ELR (cell line): ENCODE measurements at regions not wholly inside any gene's neighbourhood (a gene's known extent, or its start where the extent isn't known, plus 50 kb on each side); places are given as distances from the start of the nearest gene placed in this dataset.
A peak's percentile ranks its signal among the peaks of the same experiment; 100 is the strongest.

Experiments
- DNase-seq: peaks from one replicate; pipeline ENCODE4 v3.0.0-alpha.2; 2015; ENCODE audit warnings: low read depth

GRCh38 chr11:114758627-114759026 lies 80.3 kb downstream of the NXPE2 start:
- DNase-seq = no peak

DNA sequence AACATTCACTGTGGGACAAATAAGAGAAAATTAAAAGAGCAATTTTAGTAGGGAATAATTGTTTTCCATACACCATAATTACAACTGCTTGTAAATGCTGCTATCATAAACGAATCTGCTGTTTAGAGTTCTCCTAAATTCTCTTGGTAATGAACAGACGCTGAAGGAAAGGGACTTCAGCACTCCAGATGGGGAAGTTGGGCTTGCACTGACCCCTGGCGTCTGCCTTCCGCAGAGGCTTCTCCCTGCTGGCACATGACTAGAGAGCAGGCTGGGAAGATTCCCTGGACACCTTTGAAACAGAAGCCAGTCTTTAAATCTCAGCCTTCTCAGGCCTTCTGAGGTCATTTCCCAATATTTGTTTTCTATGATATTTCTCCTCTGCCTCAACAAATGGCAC lies 84.1 kb downstream of the NXPE2 start:
- DNase-seq = peak; percentile 33

DNA sequence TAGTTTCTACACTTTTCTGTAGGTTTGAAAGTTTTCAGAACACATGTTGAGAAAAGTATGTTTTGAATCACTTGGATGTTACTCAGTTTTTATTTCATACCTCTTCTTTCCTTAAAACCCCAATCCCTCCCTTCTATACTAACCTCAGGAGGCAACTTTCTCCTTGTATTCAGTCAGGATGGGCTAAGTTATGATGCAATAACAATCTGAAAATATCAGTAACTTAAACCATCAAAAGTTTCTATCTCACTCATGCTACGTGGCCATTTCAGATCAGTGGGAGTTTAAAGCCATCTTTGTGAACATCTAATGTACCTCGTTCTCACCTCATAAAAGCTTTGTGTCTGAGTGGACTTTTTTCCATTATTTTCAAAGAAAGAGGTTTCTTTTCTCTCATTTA lies 86.2 kb downstream of the NXPE2 start:
- no peak for DNase-seq

DNA sequence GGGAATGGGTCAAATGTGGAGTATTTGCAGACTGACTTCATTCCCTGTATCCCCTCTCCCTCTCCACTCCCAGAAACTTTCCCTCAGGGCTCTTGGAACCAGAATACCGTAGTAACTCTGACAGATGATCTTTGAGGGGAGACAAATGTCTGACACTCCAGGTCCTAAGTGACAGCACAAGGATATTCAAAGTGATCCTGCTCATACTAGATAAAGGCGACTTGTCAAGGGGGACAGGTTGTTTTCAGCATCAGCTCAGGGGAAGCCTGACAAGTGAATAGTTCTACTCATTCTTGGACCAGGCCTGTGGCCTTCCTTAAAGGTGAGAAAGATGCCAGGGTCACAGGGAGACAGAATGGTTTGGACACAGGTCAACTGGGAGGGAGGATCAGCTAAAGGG lies 92.8 kb downstream of the NXPE2 start:
- DNase-seq = no peak

- DNase-seq = no peak
Observed at GRCh38 chr11:114773541-114774338, 95.4 kb downstream of the NXPE2 start.

DNA sequence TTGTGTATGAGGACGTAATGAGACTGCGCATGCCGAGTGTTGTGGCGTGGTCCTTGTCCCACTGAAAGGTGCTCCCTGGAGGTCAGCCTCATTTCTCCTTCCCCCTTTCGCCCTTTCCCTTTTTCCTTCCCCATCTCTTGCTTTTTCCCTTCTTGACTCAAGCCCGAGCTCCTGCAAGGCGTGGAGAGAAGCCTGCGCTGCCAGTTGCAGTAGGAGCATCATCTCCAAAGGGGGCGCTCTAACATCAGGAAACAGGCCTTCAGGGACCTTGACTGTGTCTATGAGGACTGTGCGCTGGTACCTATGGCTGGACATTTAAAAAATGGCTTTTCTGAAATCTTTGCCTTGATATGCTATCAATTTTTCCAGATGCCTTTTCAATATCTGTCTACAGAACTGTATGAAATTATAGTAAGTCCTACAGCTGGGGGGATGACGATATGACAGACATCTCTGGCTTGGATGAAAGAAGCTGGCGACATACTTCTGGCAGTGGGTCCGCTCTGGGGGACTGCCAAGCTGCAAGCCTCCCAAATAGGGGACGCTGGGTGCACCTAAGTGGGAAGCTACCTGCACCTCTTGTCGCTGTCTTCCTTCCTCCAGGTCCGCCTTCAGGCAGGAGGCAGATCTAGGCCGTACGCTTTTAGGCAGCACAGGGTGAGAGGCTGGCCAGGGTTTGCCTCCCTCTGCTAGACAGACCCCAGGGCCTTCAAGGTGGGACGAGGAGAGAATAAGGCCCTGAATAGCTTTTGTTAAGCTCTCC lies 96.5 kb downstream of the NXPE2 start:
- peak; percentile 19 for DNase-seq

GRCh38 chr11:114775875-114776621 lies 97.7 kb downstream of the NXPE2 start:
- no peak for DNase-seq

DNA sequence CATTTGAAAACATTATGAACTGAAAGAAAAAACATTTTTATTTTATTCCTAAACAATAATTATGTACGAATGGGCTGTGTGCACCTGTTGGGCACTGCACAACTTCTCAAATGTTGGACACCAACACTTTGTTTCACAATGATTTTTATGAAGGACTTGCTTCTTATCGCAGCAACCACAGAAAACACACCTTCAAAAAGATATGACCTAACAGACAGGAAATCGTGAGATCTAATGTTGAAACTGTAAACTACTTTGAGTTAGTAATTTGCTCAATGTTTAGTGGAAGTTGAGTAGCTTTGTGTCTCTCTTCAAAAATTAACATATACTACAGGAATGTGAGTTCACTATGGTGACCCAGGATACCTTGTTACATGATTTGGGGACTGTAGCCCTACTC lies 98.6 kb downstream of the NXPE2 start:
- no peak for DNase-seq

DNA sequence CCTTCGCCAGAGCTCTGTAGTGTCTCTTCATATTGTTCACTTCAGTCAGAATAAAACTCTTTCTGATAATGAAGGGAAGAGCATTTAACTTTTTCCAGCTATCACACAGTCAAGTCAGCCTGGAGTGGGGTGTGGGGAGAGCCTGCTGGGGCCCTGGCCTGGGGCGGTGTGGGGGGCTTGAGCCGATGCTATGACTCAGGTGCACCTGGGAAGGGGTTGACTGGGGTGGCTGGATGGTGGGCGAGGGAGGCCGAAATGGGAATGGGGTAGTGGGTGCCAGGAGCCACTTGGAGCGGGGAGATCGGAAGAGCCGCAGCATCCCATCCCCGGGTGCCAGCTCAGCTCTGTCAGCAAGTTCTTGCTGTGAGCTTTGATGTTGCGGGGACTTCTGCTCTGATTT lies 100.9 kb downstream of the NXPE2 start:
- DNase-seq = no peak

DNA sequence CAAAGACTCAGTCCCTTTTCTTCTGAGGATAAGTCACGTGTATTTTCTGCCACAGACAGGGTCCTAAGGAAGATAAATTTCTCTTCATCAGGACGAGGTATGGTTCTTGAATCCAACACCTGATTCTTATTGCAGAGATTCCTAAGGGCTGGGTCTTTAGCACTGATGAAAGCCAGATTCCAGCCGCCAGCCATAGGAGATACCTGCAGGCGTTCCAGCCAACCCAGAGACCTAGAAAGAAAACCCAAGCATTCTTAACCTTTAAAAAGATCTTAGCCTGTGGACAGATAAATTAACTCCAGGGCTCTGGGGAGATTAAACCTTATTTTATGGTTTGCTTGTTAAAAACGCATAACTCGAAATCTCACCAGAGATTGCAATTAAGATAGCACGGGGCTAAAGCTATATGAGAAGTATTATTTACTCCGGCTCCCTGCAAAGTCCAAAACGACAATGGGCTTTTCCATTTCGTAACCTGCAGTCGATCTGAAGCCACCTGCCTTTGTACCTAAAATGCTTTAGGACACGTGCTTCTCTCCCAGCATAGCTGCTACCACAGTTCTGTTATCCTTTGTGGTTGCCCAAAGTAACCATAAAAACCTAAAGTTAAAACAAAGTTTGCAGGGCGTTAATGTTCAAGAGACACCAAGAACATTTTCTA lies 104.5 kb downstream of the NXPE2 start:
- no peak for DNase-seq

GRCh38 chr11:114783805-114784204 lies 105.5 kb downstream of the NXPE2 start:
- no peak for DNase-seq

DNA sequence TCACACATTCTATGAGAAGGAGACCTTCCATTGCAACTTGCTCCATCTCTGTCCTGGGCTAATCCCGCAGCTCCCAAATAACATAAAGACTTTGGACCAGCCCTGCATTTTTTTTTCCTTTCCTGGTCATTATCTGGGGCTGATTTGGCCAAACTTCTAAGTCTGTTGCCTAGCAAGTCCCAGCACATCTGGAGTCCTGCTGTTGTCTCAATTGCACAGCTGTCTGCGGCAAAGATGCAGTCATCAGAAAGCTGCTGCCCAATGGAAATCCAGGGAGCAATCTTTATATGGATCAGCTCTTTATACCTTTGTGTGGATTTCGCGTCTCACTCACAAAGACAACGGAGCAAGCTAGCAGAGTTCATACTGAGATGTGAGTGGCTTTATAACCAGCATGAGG lies 105.9 kb downstream of the NXPE2 start:
- DNase-seq = no peak

- no peak for DNase-seq
Observed at GRCh38 chr11:114784891-114785290, 106.6 kb downstream of the NXPE2 start.

- DNase-seq = no peak
Observed at GRCh38 chr11:114785820-114786219, 107.5 kb downstream of the NXPE2 start.

DNA sequence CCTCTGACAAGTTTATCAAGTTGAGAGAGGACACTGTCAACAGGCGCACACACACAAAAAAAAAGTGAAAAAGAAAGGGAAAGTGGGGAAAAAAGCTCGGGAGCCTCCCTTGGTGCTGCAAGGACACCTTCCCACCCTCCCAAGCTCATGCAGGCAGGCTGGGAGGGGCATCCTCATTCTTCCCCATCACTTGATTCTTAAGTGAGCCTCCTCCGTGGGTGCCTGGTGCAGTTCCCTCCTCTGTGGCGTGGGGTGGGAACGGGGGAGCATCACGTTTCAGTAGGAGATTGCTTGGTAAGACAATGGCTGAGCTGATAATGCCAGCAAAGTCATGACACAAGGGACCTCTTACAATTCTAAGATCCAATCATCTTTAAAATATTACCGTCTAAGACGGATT lies 108.8 kb downstream of the NXPE2 start:
- DNase-seq = no peak

GRCh38 chr11:114790910-114791309 lies 112.6 kb downstream of the NXPE2 start:
- no peak for DNase-seq

- no peak for DNase-seq
Observed at GRCh38 chr11:114794048-114794684, 115.8 kb downstream of the NXPE2 start.

DNA sequence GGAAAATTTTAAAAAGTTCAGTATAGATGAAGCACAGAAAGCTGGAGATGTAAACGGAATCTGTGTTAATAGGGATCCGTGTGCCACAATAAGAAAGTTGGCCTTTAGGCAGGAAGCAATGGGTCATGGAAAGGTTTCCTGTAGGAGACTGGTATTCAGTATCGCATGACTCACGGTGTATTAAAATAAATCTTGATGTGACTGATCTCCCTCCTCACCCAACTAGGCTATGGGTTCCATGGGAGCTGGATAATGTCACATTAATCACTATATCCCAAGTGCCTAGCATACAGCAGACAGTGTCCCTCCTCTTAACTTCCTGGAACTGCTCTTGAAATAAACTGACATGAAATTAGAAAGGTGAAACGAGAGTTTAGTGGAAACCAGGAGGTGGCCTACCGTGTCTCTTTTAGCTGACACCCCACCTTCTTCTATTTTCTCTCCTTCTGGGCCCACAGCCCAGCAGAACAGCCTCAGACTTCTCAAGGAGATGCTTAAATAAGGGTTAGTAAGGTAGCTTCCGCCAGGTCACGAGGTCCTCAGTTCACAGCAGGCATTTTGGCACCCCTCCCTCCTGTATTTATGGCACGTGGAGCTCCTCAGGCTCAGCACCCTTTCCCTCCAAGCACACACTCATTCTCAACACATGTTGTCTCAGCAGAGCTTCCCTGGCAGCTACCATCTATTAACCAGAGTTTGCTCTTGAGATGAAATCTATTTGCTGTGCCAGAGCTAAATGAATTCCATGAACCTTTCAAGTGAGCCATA lies 118.8 kb downstream of the NXPE2 start:
- no peak for DNase-seq

DNA sequence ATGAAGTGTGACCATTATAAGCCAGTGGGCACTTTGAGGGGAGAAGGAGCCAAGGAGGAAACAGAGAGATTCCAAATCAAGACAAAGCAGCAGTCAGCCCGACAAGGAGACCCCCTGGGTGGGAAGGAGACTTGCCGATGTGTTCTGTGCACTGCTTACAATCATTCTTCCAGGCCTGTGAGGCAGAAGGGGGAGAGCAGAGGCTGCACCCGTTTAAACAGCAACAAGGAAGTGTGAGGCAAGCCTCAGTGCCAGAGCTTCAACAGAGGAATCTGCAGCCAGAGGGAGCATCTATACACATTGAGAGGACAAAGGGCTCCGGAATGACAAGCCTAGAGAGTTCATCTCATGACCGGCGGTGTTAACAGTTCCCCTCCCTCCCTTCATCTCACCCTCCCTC lies 121.1 kb downstream of the NXPE2 start:
- no peak for DNase-seq

GRCh38 chr11:114801773-114802172 lies 123.4 kb downstream of the NXPE2 start:
- DNase-seq = no peak

DNA sequence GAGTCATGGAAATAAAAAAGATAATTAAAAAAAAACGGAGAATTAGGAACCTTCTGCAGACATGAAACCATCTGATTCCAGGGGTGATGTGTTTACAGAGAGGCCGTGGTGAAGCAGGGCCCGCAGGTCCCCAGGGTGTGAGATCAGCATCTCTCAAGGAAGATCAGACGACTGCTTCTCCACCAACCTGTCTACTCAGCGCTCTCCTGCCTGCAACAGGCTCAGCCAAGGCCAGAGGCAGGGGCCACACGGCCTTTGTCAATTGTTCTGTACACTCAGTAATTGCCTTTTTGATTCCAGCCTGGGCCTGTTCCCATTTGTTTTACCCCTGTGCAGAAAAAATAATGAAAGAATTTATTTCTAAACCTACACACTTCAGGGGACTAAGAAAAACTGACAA lies 124.6 kb downstream of the NXPE2 start:
- DNase-seq = no peak
